ENCODE measurements at regions not wholly inside any gene's neighbourhood (a gene's known extent, or its start where the extent isn't known, plus 50 kb on each side); places are given as distances from the start of the nearest gene placed in this dataset.

GRCh38 chr11:79671401-79671800 is 230.6 kb upstream of the TENM4 start:
- TF ChIP-seq ISL1 (CRISPR knock-in tag; IDR thresholded peaks at IDR 0.05) (no peak), ZFP3 (CRISPR knock-in tag; IDR thresholded peaks at IDR 0.05) (no peak), POU6F1 (CRISPR knock-in tag; IDR thresholded peaks at IDR 0.05; ENCODE audit: borderline replicate concordance, low read depth) (no peak), ZC3H10 (CRISPR knock-in tag; IDR thresholded peaks at IDR 0.05) (no peak), ZNF70 (CRISPR knock-in tag; IDR thresholded peaks at IDR 0.05) (no peak), TSHZ2 (CRISPR knock-in tag; IDR thresholded peaks at IDR 0.05) (no peak), GLIS3 (CRISPR knock-in tag; IDR thresholded peaks at IDR 0.05) (no peak), TCF4 (CRISPR knock-in tag; IDR thresholded peaks at IDR 0.05; ENCODE audit: borderline replicate concordance) (no peak), CSDC2 (CRISPR knock-in tag; IDR thresholded peaks at IDR 0.05) (no peak), BACH2 (CRISPR knock-in tag; IDR thresholded peaks at IDR 0.05; ENCODE audit: borderline replicate concordance) (no peak), ZNF565 (CRISPR knock-in tag; conservative IDR thresholded peaks at IDR 0.05; ENCODE audit: low read depth) (no peak), PATZ1 (CRISPR knock-in tag; IDR thresholded peaks at IDR 0.05; ENCODE audit: borderline replicate concordance) (no peak), ESRRG (CRISPR knock-in tag; IDR thresholded peaks at IDR 0.05) (no peak)

Data from SK-N-SH treated with all-trans-retinoic acid at 6 μM for 48 hours (cell line).